ENCODE measurements at regions not wholly inside any gene's neighbourhood (a gene's known extent, or its start where the extent isn't known, plus 50 kb on each side); places are given as distances from the start of the nearest gene placed in this dataset.
"Not testable (repeated sequence)": the region's sequence is repeated elsewhere in the genome, so short reads cannot be mapped to it uniquely, and the experiment has no call there.

GRCh38 chr9:129296195-129296594, 118.1 kb upstream of the IER5L start:
- DNase-seq = not testable (repeated sequence)

- DNase-seq = no peak
Measured at GRCh38 chr9:129291041-129291501, 113.0 kb upstream of the IER5L start.

- DNase-seq = no peak
Measured at GRCh38 chr9:129290606-129291005, 112.5 kb upstream of the IER5L start.

- no peak for DNase-seq
Measured at GRCh38 chr9:129289883-129290282, 111.8 kb upstream of the IER5L start.

GRCh38 chr9:129289131-129289731, 111.2 kb upstream of the IER5L start:
- DNase-seq = no peak

- DNase-seq = no peak
Measured at GRCh38 chr9:129287619-129288305, 109.7 kb upstream of the IER5L start.

GRCh38 chr9:129285979-129286772, 108.1 kb upstream of the IER5L start:
- no peak for DNase-seq

GRCh38 chr9:129285382-129285781, 107.3 kb upstream of the IER5L start:
- no peak for DNase-seq

GRCh38 chr9:129284607-129285291, 106.7 kb upstream of the IER5L start:
- DNase-seq = no peak

- DNase-seq = no peak
Measured at GRCh38 chr9:129283705-129284606, 105.9 kb upstream of the IER5L start.

GRCh38 chr9:129283291-129283691, 105.2 kb upstream of the IER5L start:
- no peak for DNase-seq

- DNase-seq = no peak
Measured at GRCh38 chr9:129282731-129283211, 104.7 kb upstream of the IER5L start.

GRCh38 chr9:129282272-129282671, 104.2 kb upstream of the IER5L start:
- no peak for DNase-seq

GRCh38 chr9:129281506-129282145, 103.6 kb upstream of the IER5L start:
- no peak for DNase-seq

- no peak for DNase-seq
Measured at GRCh38 chr9:129280623-129281271, 102.7 kb upstream of the IER5L start.

GRCh38 chr9:129280236-129280622, 102.2 kb upstream of the IER5L start:
- no peak for DNase-seq

- DNase-seq = no peak
Measured at GRCh38 chr9:129278391-129279237, 100.6 kb upstream of the IER5L start.

GRCh38 chr9:129276486-129277230, 98.6 kb upstream of the IER5L start:
- no peak for DNase-seq

- no peak for DNase-seq
Measured at GRCh38 chr9:129275626-129276247, 97.7 kb upstream of the IER5L start.

Data from activated CD4-positive, alpha-beta T cell treated with anti-CD3 and anti-CD28 coated beads, Interleukin-2, amount 50 U/mL, for 16 hours (primary cell).